KMS-11 (cell line): ENCODE measurements at regions not wholly inside any gene's neighbourhood (a gene's known extent, or its start where the extent isn't known, plus 50 kb on each side); places are given as distances from the start of the nearest gene placed in this dataset.
A peak's percentile ranks its signal among the peaks of the same experiment; 100 is the strongest.

Source experiments
- H2AFZ ChIP-seq: fragments of 200-600 bp; sonication (generic); 2 replicates; pipeline ENCODE4 v1.6.1; 2016; ENCODE audit warnings: antibody characterized with exemption, mixed run types, low read depth
- H3K27ac ChIP-seq: fragments of 200-600 bp; sonication (generic); 2 replicates; pipeline ENCODE4 v1.6.1; 2016; ENCODE audit warnings: mild to moderate bottlenecking, mixed run types
- H3K27me3 ChIP-seq: fragments of 200-600 bp; sonication (generic); 2 replicates; pipeline ENCODE4 v1.6.1; 2017; ENCODE audit warnings: mild to moderate bottlenecking, low read depth, mixed run types, moderate library complexity; ENCODE audit not compliant: insufficient read depth
- H3K36me3 ChIP-seq: fragments of 200-600 bp; sonication (generic); 2 replicates; pipeline ENCODE4 v1.6.1; 2017; ENCODE audit warnings: mild to moderate bottlenecking, mixed run types; ENCODE audit not compliant: insufficient read depth
- H3K4me1 ChIP-seq: fragments of 200-600 bp; sonication (generic); 2 replicates; pipeline ENCODE4 v1.6.1; 2016; ENCODE audit warnings: mild to moderate bottlenecking, low read depth, mixed run types; ENCODE audit not compliant: poor library complexity, severe bottlenecking
- H3K4me2 ChIP-seq: fragments of 200-600 bp; sonication (generic); 2 replicates; pipeline ENCODE4 v1.7.0; 2016; ENCODE audit warnings: mild to moderate bottlenecking, mixed run types
- H3K4me3 ChIP-seq: fragments of 200-600 bp; sonication (generic); IDR thresholded peaks from 2 replicates; pipeline ENCODE4 v1.6.1; 2017; ENCODE audit warnings: low read depth, low read length, mixed read lengths; ENCODE audit not compliant: insufficient read depth
- H3K79me2 ChIP-seq: fragments of 200-600 bp; sonication (generic); 2 replicates; pipeline ENCODE4 v1.6.1; 2016; ENCODE audit warnings: low read depth, mixed run types; ENCODE audit not compliant: insufficient read depth
- H3K9ac ChIP-seq: fragments of 200-600 bp; sonication (generic); 2 replicates; pipeline ENCODE4 v1.6.1; 2016; ENCODE audit warnings: mild to moderate bottlenecking, mixed run types
- H4K20me1 ChIP-seq: fragments of 200-600 bp; sonication (generic); 2 replicates; pipeline ENCODE4 v1.6.1; 2016; ENCODE audit warnings: mild to moderate bottlenecking, mixed run types; ENCODE audit not compliant: insufficient read depth
- TF ChIP-seq, protein P1 (sequence below): fragments of 200-600 bp; sonication (generic); conservative IDR thresholded peaks from 2 replicates; pipeline ENCODE4 v1.6.1; 2017; ENCODE audit warnings: low read depth, mild to moderate bottlenecking, antibody characterized with exemption, low read length, moderate library complexity, mixed read lengths

DNA sequence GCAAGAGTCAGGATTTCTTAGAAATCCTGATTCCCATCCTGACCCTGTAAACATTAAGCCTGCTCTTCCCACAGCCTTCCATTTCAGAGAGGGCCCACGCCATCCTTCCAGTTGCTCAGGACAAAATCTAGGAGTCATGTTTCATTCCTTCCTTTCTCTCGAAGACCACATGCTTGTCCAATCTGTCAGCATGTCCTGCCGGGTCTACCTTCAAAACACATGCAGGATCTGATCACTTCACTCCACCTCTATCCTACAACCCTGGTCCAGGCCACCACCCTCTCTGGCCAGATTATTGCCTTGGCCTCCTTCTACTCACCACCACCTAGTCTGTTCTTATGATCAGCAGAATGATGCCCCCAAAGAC is 79.8 kb downstream of the C5orf15 start:
- Histone ChIP-seq H3K4me2 (peak overlapping the region; percentile 53), H3K27me3 (no peaks in the 10 kb centered on the region; the same call in 1 of the 2 replicates), H3K27ac (peak overlapping the region; percentile 23; the same call in 1 of the 2 replicates), H2AFZ (no peak overlapping the region), H3K79me2 (no peaks in the 10 kb centered on the region), H4K20me1 (no peaks in the 10 kb centered on the region), H3K9ac (no peak overlapping the region), H3K4me1 (peaks cover 60% of the 10 kb centered on the region), H3K4me3 (no peak overlapping the region), H3K36me3 (no peaks in the 10 kb centered on the region)
- TF ChIP-seq, protein P1, sequence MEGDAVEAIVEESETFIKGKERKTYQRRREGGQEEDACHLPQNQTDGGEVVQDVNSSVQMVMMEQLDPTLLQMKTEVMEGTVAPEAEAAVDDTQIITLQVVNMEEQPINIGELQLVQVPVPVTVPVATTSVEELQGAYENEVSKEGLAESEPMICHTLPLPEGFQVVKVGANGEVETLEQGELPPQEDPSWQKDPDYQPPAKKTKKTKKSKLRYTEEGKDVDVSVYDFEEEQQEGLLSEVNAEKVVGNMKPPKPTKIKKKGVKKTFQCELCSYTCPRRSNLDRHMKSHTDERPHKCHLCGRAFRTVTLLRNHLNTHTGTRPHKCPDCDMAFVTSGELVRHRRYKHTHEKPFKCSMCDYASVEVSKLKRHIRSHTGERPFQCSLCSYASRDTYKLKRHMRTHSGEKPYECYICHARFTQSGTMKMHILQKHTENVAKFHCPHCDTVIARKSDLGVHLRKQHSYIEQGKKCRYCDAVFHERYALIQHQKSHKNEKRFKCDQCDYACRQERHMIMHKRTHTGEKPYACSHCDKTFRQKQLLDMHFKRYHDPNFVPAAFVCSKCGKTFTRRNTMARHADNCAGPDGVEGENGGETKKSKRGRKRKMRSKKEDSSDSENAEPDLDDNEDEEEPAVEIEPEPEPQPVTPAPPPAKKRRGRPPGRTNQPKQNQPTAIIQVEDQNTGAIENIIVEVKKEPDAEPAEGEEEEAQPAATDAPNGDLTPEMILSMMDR = no peak

DNA sequence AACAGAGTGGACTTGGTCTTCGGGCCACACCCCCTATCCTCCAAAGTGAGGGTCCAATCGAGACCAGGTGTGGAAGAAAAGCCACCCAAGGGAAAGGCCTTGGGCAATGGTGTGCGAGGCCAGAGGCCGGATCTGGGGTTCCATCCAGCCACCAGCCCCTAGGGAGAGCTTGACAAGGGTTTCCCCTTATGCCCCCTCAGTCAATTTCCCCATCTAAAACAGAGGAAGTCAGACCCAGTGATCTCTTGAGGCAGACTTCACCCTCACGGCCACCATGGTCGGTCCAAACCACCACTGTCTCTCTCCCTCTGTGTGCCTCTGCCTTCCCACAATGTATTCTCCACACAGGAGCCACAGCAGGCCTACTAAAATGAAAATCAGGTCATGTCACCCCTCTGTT is 82.9 kb downstream of the C5orf15 start:
- Histone ChIP-seq H3K9ac (no peak overlapping the region), H4K20me1 (no peaks in the 10 kb centered on the region), H3K4me1 (peaks cover 42% of the 10 kb centered on the region), H3K79me2 (no peaks in the 10 kb centered on the region), H3K36me3 (no peaks in the 10 kb centered on the region), H3K27ac (no peak overlapping the region), H3K4me3 (no peak overlapping the region), H2AFZ (no peak overlapping the region), H3K27me3 (no peaks in the 10 kb centered on the region; the same call in 1 of the 2 replicates), H3K4me2 (no peak overlapping the region)
- TF ChIP-seq, protein P1 = no peak

- Histone ChIP-seq H4K20me1 (no peaks in the 10 kb centered on the region), H3K4me3 (no peak overlapping the region), H3K27ac (no peak overlapping the region)
Measured at GRCh38 chr5:133884569-133885311, 83.7 kb downstream of the C5orf15 start.

DNA sequence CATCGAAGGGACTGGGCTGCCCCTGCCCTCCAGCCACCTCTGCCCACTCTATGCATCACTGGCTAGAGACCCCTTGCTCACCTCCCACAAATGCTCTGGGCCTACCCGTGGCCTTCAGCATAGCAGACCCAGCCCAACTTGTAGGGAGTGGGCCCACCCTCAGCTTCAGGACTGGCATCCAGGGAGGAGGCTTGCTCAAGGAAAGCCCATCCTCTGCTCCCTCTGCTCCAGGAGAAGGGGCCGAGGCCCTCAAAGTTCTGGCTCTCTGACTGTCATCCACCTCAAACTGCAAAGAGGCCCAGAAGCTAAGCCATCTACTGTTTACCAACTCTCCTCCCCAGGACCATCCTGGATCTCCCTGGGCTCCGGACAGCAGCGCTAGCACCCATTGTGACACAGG is 84.5 kb downstream of the C5orf15 start:
- H4K20me1 ChIP-seq = no peaks in the 10 kb centered on the region
- H3K79me2 ChIP-seq = no peaks in the 10 kb centered on the region
- peaks cover 26% of the 10 kb centered on the region for H3K4me1 ChIP-seq
- no peak overlapping the region for H3K4me3 ChIP-seq
- H3K27ac ChIP-seq = no peak overlapping the region
- no peak overlapping the region for H3K9ac ChIP-seq
- H3K36me3 ChIP-seq = no peaks in the 10 kb centered on the region
- TF ChIP-seq, protein P1 = no peak
- H3K27me3 ChIP-seq = no peaks in the 10 kb centered on the region; the same call in 1 of the 2 replicates
- no peak overlapping the region for H3K4me2 ChIP-seq
- H2AFZ ChIP-seq = no peak overlapping the region

More at GRCh38 chr5:133884569-133885311, 83.7 kb downstream of the C5orf15 start:
- Histone ChIP-seq H3K27me3 (no peaks in the 10 kb centered on the region; the same call in 1 of the 2 replicates), H3K79me2 (no peaks in the 10 kb centered on the region), H2AFZ (no peak overlapping the region), H3K36me3 (no peaks in the 10 kb centered on the region), H3K4me1 (peaks cover 34% of the 10 kb centered on the region), H3K4me2 (no peak overlapping the region), H3K9ac (no peak overlapping the region)
- TF ChIP-seq, protein P1 = no peak
